ENCODE measurements at regions not wholly inside any gene's neighbourhood (a gene's known extent, or its start where the extent isn't known, plus 50 kb on each side); places are given as distances from the start of the nearest gene placed in this dataset.

- TF ChIP-seq CTCF (IDR thresholded peaks at IDR 0.05) (no peak), POLR2A (IDR thresholded peaks at IDR 0.05) (no peak)
Measured at GRCh38 chr13:75186379-75186778, 295.6 kb downstream of the TBC1D4 start.
